ENCODE measurements at regions not wholly inside any gene's neighbourhood (a gene's known extent, or its start where the extent isn't known, plus 50 kb on each side); places are given as distances from the start of the nearest gene placed in this dataset.

GRCh38 chr18:27414682-27415081 is 229.6 kb upstream of the CHST9 start:
- no peak for TF ChIP-seq TAF1 (IDR thresholded peaks at IDR 0.05; ENCODE audit: borderline replicate concordance, low read depth, low read length)
- TF ChIP-seq POLR2AphosphoS5 (IDR thresholded peaks at IDR 0.05; ENCODE audit: low read depth, low read length) = no peak
- TF ChIP-seq POLR2A (IDR thresholded peaks at IDR 0.05; ENCODE audit: low read depth, low read length) = no peak

Measured in GM12892 (cell line).